GM23248 (cell line): ENCODE measurements at regions not wholly inside any gene's neighbourhood (a gene's known extent, or its start where the extent isn't known, plus 50 kb on each side); places are given as distances from the start of the nearest gene placed in this dataset.

ENCODE experiments used
- EZH2 ChIP-seq: fragments of 200-600 bp; sonication (generic); IDR thresholded peaks from 2 replicates; pipeline ENCODE4 v1.6.1; 2018; ENCODE audit warnings: antibody characterized with exemption, mild to moderate bottlenecking; ENCODE audit not compliant: insufficient read depth, poor library complexity, severe bottlenecking
- EZH2phosphoT487 ChIP-seq: fragments of 200-600 bp; sonication (generic); IDR thresholded peaks from 2 replicates; pipeline ENCODE4 v1.6.1; 2018; ENCODE audit warnings: antibody characterized with exemption, moderate library complexity, mild to moderate bottlenecking, low read depth; ENCODE audit not compliant: insufficient read depth

GRCh38 chr1:2939041-2939552 is 82.2 kb upstream of the ACTRT2 start:
- TF ChIP-seq EZH2 = no peak
- no peak for TF ChIP-seq EZH2phosphoT487
